GM18861 (cell line): ENCODE measurements at regions not wholly inside any gene's neighbourhood (a gene's known extent, or its start where the extent isn't known, plus 50 kb on each side); places are given as distances from the start of the nearest gene placed in this dataset.

ENCODE experiments used
- ATAC-seq: cut with Tn5 transposase; IDR thresholded peaks from one replicate; pipeline ENCODE4 v1.9.1; 2021; ENCODE audit not compliant: unreplicated experiment

- ATAC-seq: no peak
Measured at GRCh38 chr14:97544571-97544970, 747.4 kb downstream of the VRK1 start.

- ATAC-seq: no peak
Measured at GRCh38 chr14:97546491-97547230, 749.5 kb downstream of the VRK1 start.

- no peak for ATAC-seq
Measured at GRCh38 chr14:97550463-97550862, 753.3 kb downstream of the VRK1 start.

- no peak for ATAC-seq
Measured at GRCh38 chr14:97554597-97554996, 757.4 kb downstream of the VRK1 start.

- no peak for ATAC-seq
Measured at GRCh38 chr14:97564334-97564733, 767.2 kb downstream of the VRK1 start.

- no peak for ATAC-seq
Measured at GRCh38 chr14:97571201-97571600, 774.0 kb downstream of the VRK1 start.

GRCh38 chr14:97571866-97572555, 774.8 kb downstream of the VRK1 start:
- ATAC-seq: no peak

- ATAC-seq: no peak
Measured at GRCh38 chr14:97572583-97573458, 775.6 kb downstream of the VRK1 start.

- no peak for ATAC-seq
Measured at GRCh38 chr14:97575677-97576076, 778.5 kb downstream of the VRK1 start.

- ATAC-seq: no peak
Measured at GRCh38 chr14:97578982-97579548, 781.9 kb downstream of the VRK1 start.

GRCh38 chr14:97581016-97581415, 783.8 kb downstream of the VRK1 start:
- ATAC-seq: no peak

GRCh38 chr14:97582022-97582421, 784.8 kb downstream of the VRK1 start:
- no peak for ATAC-seq

GRCh38 chr14:97584528-97584927, 787.3 kb downstream of the VRK1 start:
- ATAC-seq: no peak

- ATAC-seq: no peak
Measured at GRCh38 chr14:97592341-97592980, 795.3 kb downstream of the VRK1 start.

GRCh38 chr14:97594306-97594705, 797.1 kb downstream of the VRK1 start:
- no peak for ATAC-seq

GRCh38 chr14:97602438-97603117, 805.4 kb downstream of the VRK1 start:
- no peak for ATAC-seq

GRCh38 chr14:97603201-97603600, 806.0 kb downstream of the VRK1 start:
- no peak for ATAC-seq

GRCh38 chr14:97604731-97605130, 807.5 kb downstream of the VRK1 start:
- ATAC-seq: no peak

GRCh38 chr14:97618401-97618800, 821.2 kb downstream of the VRK1 start:
- ATAC-seq: no peak
